OCI-LY7 (cell line): ENCODE measurements at regions not wholly inside any gene's neighbourhood (a gene's known extent, or its start where the extent isn't known, plus 50 kb on each side); places are given as distances from the start of the nearest gene placed in this dataset.

Experiments used
- EZH2phosphoT487 ChIP-seq: fragments of 200-600 bp; sonication (generic); IDR thresholded peaks from 2 replicates; pipeline ENCODE4 v1.6.1; 2018; ENCODE audit warnings: low read depth, borderline replicate concordance, mild to moderate bottlenecking, mixed run types, antibody characterized with exemption, low read length, moderate library complexity, mixed read lengths
- TF ChIP-seq, protein P1 (sequence below): fragments of 200-600 bp; sonication (generic); conservative IDR thresholded peaks from 2 replicates; pipeline ENCODE4 v1.5.1; 2014; ENCODE audit warnings: mild to moderate bottlenecking, antibody characterized with exemption, low read length, moderate library complexity, mixed read lengths

DNA sequence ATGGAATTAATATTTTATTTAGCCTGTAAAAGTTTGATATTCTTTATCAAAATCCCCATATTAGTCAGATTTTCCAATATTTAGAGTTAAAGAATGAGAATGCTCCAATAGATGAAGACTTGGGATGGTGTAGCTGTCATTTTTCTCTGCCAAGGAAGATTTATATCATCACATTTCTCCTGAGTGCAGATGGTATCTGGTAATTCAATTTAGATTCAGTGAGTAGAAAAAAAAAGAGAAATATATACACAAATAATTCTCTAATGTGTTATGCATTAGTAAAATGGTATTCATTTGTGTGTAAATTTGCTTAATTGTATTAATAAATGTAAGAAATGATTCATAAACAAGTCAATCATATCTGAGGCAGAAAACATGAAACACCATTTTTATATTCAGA is 1508.7 kb upstream of the PCDH20 start:
- TF ChIP-seq, protein P1, sequence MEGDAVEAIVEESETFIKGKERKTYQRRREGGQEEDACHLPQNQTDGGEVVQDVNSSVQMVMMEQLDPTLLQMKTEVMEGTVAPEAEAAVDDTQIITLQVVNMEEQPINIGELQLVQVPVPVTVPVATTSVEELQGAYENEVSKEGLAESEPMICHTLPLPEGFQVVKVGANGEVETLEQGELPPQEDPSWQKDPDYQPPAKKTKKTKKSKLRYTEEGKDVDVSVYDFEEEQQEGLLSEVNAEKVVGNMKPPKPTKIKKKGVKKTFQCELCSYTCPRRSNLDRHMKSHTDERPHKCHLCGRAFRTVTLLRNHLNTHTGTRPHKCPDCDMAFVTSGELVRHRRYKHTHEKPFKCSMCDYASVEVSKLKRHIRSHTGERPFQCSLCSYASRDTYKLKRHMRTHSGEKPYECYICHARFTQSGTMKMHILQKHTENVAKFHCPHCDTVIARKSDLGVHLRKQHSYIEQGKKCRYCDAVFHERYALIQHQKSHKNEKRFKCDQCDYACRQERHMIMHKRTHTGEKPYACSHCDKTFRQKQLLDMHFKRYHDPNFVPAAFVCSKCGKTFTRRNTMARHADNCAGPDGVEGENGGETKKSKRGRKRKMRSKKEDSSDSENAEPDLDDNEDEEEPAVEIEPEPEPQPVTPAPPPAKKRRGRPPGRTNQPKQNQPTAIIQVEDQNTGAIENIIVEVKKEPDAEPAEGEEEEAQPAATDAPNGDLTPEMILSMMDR, result no peak
- no peak for TF ChIP-seq EZH2phosphoT487
